HUES64 (cell line): ENCODE measurements at regions not wholly inside any gene's neighbourhood (a gene's known extent, or its start where the extent isn't known, plus 50 kb on each side); places are given as distances from the start of the nearest gene placed in this dataset.

Experiments used
- H3K27ac ChIP-seq: 2 replicates; pipeline ENCODE4 v1.7.0; 2013; ENCODE audit warnings: low read depth, low read length, inconsistent platforms
- H3K27me3 ChIP-seq: 2 replicates; pipeline ENCODE4 v1.6.1; 2013; ENCODE audit warnings: mild to moderate bottlenecking, low read length; ENCODE audit not compliant: insufficient read depth
- H3K36me3 ChIP-seq: 2 replicates; pipeline ENCODE4 v1.6.1; 2013; ENCODE audit warnings: mild to moderate bottlenecking, low read length; ENCODE audit not compliant: insufficient read depth
- H3K4me1 ChIP-seq: 2 replicates; pipeline ENCODE4 v1.6.1; 2013; ENCODE audit warnings: mild to moderate bottlenecking, low read length, moderate library complexity; ENCODE audit not compliant: insufficient read depth
- H3K4me3 ChIP-seq: 2 replicates; pipeline ENCODE4 v1.5.1; 2013; ENCODE audit warnings: mild to moderate bottlenecking, low read length, moderate library complexity
- H3K9ac ChIP-seq: 2 replicates; pipeline ENCODE4 v1.6.1; 2013; ENCODE audit warnings: mild to moderate bottlenecking, low read depth, low read length
- H3K9me3 ChIP-seq: 2 replicates; pipeline ENCODE4 v1.6.1; 2013; ENCODE audit warnings: low read depth, low read length; ENCODE audit not compliant: insufficient read depth
- WGBS: fragments of 150-250, 120-280 bp; methylation state at CpG from one replicate; pipeline ENCODE4 v1.1.7; 2013; ENCODE audit warnings: missing lambda C conversion rate; 5-methylcytosine and 5-hydroxymethylcytosine counted together

DNA sequence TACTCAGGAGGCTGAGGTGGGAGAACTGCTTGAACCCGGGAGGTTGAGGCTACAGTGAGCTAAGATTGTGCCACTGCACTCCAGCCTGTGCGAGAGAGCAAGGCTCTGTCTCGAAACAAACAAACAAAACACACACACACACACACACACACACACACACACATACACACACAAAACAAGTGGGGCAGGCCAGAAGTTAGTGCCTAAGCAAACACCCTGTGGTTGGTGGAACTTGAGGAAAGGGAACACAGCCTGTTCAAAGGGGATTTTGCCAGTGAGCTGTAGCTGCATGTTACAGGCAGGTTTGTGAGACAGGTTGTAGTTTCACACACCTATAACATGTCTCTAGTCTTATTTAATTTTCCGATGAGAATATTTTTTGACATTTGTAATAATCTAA lies 175.3 kb upstream of the CLEC14A start:
- Histone ChIP-seq H3K36me3 (no peaks in the 10 kb centered on the region), H3K9ac (no peak overlapping the region), H3K9me3 (no peaks in the 10 kb centered on the region), H3K4me1 (no peaks in the 10 kb centered on the region), H3K4me3 (no peak overlapping the region), H3K27ac (no peak overlapping the region), H3K27me3 (no peaks in the 10 kb centered on the region)
- 81% methylated on average over 2 of the region's 4 CpGs for WGBS

DNA sequence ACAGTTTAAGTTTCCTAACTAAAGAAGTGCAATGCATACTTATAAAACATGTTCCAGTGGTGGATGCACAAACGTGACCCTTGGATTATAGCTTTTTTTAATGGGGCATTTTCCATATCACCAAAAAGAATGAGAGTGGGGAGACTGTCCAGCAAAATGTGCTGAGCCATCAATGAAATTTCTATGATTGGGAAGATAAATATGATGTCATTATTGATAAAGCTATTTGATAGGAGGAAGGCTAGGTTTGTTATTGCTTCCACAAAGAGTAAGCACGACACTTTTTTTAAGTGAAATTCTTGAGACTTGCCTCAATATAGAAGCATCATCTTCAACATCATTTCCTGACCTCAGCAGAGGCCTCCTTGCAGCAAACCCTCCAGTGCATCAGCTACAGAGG lies 174.6 kb upstream of the CLEC14A start:
- no peak overlapping the region for H3K27ac ChIP-seq
- H3K27me3 ChIP-seq = no peaks in the 10 kb centered on the region
- no peaks in the 10 kb centered on the region for H3K4me1 ChIP-seq
- H3K9ac ChIP-seq = no peak overlapping the region
- H3K4me3 ChIP-seq = no peak overlapping the region
- WGBS = 92% methylated on average over 2 of the region's 2 CpGs
- no peaks in the 10 kb centered on the region for H3K36me3 ChIP-seq
- H3K9me3 ChIP-seq = no peaks in the 10 kb centered on the region

DNA sequence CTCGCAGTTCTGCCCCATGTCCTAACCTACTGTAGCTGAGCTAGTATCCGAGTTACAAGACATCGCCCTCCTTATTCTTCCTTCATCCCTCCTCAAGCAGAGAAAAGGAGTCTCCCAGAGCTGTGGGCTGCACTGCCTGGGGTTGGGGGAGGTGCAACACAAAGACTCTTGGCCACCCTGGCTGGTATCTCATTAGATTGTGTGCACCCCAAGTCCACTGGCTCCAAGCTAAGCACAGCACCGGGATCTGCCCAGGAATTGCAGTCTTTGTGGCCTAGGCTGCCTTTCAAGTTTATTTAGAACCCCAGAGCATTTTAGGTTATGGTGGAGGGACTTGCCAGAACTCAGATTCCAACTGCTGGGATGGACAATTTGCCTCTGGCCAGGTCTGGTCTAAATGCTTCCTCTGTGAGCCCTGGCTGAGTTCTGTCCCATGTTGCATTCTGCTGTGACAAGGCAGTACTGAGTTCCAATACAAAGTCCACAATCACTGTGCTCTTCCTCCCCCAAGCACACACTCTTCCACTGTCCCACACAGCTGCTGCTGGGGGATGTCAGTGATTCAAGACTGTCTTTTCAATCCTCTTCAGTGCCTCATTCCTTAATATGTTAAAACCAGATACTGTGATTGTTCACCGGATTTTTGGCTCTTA lies 169.6 kb upstream of the CLEC14A start:
- Histone ChIP-seq H3K9me3 (peaks cover 3% of the 10 kb centered on the region; the same call in 1 of the 2 replicates), H3K9ac (no peak overlapping the region), H3K27me3 (no peaks in the 10 kb centered on the region), H3K36me3 (no peaks in the 10 kb centered on the region), H3K4me3 (no peak overlapping the region), H3K27ac (no peak overlapping the region), H3K4me1 (no peaks in the 10 kb centered on the region)
- 94% methylated on average over 4 of the region's 5 CpGs for WGBS

DNA sequence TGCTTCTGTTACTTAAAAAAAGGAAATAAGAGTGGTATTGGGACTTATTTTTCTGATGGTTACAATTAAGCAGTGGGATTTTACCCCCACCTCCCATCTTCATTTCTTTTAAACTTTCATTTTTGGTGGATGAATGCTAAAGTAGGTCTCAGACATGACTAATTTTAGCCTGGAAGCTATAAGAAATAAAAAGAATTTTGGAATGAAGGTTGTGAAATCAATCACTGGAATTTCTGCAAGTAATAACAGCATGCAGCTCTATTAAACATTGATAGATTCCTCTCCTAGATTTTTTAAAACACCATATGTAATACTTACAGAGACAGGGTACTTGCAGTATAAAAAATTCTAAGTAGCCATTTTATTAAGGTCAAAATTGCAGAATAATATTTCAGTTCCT lies 164.2 kb upstream of the CLEC14A start:
- H3K9ac ChIP-seq = no peak overlapping the region
- H3K36me3 ChIP-seq = no peaks in the 10 kb centered on the region
- H3K9me3 ChIP-seq = peaks cover 3% of the 10 kb centered on the region; the same call in 1 of the 2 replicates
- no peaks in the 10 kb centered on the region for H3K4me1 ChIP-seq
- H3K4me3 ChIP-seq = no peak overlapping the region
- no peaks in the 10 kb centered on the region for H3K27me3 ChIP-seq
- H3K27ac ChIP-seq = no peak overlapping the region

DNA sequence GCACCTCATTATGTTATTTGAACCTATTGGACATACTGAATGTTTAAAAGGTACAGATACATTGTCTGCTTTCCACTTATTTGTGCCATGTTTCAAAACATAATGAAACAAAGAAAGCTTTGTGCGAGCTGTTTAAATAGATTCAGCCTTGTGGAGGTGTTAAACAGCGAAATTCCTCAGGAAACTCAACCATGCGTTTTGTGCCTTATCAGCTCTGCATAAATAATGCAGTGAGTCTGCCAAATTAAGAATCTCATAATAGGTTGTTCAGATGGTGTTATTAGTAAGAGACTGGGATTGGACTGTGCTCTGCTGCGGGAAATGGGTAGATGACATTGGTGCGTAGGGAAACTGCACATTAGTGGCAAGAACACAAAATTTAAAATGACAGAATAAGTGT lies 163.7 kb upstream of the CLEC14A start:
- Histone ChIP-seq H3K27ac (no peak overlapping the region), H3K4me3 (no peak overlapping the region), H3K36me3 (no peaks in the 10 kb centered on the region), H3K9me3 (peaks cover 3% of the 10 kb centered on the region; the same call in 1 of the 2 replicates), H3K9ac (no peak overlapping the region), H3K27me3 (no peaks in the 10 kb centered on the region), H3K4me1 (no peaks in the 10 kb centered on the region)
- WGBS = 93% methylated on average over 5 of the region's 5 CpGs

DNA sequence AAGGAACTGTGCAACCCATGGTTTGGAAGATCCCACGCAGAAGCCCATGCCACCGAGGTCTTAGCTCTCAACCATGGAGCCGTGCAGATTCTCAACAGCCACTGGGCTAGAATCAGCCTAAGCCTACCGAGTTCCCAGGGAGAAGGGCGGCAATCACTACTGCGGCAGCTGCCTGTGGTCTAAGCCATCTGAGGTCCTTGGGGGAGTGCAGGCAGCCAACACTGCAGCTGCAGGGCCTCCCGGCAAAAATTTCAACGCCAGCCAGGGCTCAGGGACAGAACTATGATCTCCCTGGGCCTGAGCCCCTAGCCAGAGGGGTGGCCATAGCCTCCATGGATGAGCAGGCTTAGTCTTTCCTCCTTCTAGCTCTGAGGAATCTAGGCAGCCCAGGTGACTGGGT lies 156.8 kb upstream of the CLEC14A start:
- no peaks in the 10 kb centered on the region for H3K27me3 ChIP-seq
- H3K9ac ChIP-seq = no peak overlapping the region
- H3K36me3 ChIP-seq = no peaks in the 10 kb centered on the region
- no peak overlapping the region for H3K4me3 ChIP-seq
- no peaks in the 10 kb centered on the region for H3K4me1 ChIP-seq
- no peak overlapping the region for H3K27ac ChIP-seq
- no peaks in the 10 kb centered on the region for H3K9me3 ChIP-seq
- 95% methylated on average over 8 of the region's 8 CpGs for WGBS

DNA sequence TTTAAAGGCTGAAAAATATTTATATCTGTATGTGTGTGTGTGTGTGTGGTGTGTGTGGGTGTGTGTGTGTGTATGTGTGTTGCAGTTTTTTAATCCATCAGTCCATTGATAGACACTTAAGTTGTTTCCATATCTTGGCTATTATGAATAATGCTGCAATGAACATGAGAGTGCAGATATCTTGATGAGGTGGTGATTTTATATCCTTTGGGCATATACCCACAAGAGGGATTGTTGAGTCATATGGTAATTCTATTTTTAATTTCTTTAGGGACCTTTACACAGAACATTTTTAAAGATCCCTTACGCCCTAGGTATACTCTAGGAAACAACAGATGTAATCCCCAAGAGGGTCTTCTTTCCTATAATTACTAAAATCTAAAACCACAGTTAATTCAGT lies 154.5 kb upstream of the CLEC14A start:
- H3K27ac ChIP-seq = no peak overlapping the region
- H3K4me3 ChIP-seq = no peak overlapping the region
- no peaks in the 10 kb centered on the region for H3K9me3 ChIP-seq
- 85% methylated on average over 1 of the region's 1 CpG for WGBS
- no peaks in the 10 kb centered on the region for H3K27me3 ChIP-seq
- H3K9ac ChIP-seq = no peak overlapping the region
- no peaks in the 10 kb centered on the region for H3K36me3 ChIP-seq
- peaks cover 3% of the 10 kb centered on the region; the same call in 1 of the 2 replicates for H3K4me1 ChIP-seq

DNA sequence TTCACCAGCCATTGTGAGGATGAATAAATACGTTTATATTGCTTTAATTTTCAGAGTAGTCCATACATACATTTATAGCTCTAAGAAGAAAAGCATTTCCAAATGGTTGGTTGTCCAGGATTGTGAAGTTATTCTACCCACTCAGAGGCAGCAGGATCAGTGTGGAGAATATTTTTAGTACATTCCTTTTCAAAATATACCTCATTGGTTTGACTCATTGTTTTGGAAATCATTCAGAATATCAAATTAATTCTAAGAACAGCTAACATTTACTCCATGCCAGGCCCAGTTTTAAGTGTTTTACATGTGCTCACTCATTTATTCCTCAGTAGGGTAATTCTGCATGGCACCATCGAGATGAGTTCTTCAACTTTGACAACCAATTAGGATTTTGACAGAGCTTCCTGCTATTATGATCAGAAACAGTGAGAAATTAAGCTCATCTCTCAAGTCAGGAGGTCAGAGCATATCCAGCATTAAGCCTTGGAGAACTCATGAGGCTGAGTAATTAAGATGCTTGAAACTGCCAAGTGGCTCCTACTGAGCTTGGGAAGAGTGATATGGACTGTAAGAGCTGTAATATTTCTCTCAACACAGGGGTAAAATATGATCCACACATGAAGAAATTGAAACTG lies 153.3 kb upstream of the CLEC14A start:
- WGBS = 91% methylated on average over 1 of the region's 2 CpGs
- H3K27ac ChIP-seq = no peak overlapping the region
- H3K27me3 ChIP-seq = no peaks in the 10 kb centered on the region
- H3K4me3 ChIP-seq = no peak overlapping the region
- no peaks in the 10 kb centered on the region for H3K36me3 ChIP-seq
- H3K4me1 ChIP-seq = peaks cover 4% of the 10 kb centered on the region; the same call in 1 of the 2 replicates
- no peak overlapping the region for H3K9ac ChIP-seq
- no peaks in the 10 kb centered on the region for H3K9me3 ChIP-seq

DNA sequence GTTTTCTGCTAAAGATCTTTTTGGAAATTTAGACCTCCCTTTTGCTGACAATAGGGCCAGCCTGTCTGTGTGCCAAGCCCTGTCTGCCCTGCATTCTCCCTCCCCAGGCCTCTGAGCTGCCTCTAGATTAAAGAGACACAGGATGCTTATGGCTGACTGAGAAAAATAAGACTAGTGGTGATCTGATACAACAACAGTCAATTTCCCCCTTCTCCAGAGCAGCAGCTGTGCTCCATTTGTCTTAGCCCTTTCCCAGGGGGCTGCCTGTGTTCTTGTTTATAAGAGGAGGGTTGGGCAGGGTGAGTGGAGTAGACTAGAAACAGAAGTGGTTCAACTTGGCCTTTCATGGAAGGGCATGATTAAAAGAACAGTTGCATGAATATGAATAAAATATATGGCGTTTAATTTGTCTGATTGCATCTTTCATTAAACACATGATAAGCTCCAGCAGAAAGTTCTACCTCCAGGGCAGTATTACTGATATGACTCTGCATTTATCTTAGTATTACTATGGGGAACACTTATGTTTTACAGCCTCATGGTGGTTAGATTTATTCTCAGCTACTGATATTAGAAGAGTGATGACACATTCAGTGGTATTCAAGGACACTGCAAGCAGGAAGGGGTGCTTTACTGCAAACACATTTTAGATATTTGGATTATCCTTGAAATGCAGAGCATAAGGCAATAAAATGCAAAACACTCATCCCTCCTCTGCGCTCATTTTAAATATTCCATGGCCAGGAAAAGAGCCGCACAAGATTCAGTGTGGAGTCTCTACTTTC lies 150.2 kb upstream of the CLEC14A start:
- 100% methylated on average over 2 of the region's 3 CpGs for WGBS
- H3K36me3 ChIP-seq = no peaks in the 10 kb centered on the region

DNA sequence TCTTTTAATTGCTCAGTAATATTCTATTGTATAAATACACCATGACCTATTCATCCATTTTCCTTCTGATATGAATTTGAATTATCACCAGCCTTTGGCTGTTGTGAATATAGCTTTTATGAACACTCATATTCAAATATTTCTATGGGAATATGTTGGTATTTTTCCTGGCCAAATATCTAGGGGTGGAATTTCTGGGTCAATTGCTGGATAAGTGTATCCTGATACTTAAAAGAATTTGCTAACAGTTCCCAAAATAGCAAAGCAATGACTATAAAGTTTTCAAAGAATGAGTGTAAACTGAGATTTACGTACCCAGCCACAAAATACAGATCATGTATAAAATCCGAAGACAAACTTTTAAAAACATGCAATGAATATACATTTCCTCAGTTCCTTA lies 148.7 kb upstream of the CLEC14A start:
- Histone ChIP-seq H3K27me3 (no peaks in the 10 kb centered on the region), H3K4me3 (no peak overlapping the region), H3K9ac (no peak overlapping the region), H3K36me3 (no peaks in the 10 kb centered on the region), H3K9me3 (no peaks in the 10 kb centered on the region), H3K4me1 (peaks cover 11% of the 10 kb centered on the region; the same call in 1 of the 2 replicates), H3K27ac (no peak overlapping the region)
- 100% methylated on average over 1 of the region's 2 CpGs for WGBS

More for the DNA sequence above, 150.2 kb upstream of the CLEC14A start:
- Histone ChIP-seq H3K4me3 (no peak overlapping the region), H3K4me1 (peaks cover 10% of the 10 kb centered on the region; the same call in 1 of the 2 replicates), H3K27ac (no peak overlapping the region), H3K9ac (no peak overlapping the region), H3K9me3 (no peaks in the 10 kb centered on the region), H3K27me3 (no peaks in the 10 kb centered on the region)

DNA sequence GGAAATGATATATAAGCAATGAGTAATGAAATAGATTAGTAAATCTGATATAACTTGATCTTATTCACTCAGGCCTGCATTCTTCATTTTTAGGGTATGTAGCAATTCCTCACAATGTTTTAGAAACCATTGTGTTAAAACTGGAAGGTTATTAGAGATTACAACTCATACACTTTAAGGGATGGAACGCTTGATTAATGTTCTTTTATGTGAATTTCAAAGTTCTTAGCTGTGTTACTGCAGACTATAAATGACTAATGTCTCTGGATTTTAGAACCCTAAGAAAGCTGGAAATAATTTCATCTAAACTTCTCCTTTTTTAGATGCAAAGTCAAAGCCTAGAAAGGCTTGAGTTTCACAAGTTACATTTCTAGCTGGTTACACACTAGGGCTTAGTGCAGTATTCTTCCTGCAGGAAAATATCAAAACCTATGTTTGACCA lies 148.2 kb upstream of the CLEC14A start:
- 100% methylated on average over 1 of the region's 1 CpG for WGBS
- H3K9ac ChIP-seq = no peak overlapping the region
- no peaks in the 10 kb centered on the region for H3K9me3 ChIP-seq
- H3K4me3 ChIP-seq = no peak overlapping the region
- H3K27me3 ChIP-seq = no peaks in the 10 kb centered on the region
- no peak overlapping the region for H3K27ac ChIP-seq
- no peaks in the 10 kb centered on the region for H3K36me3 ChIP-seq
- H3K4me1 ChIP-seq = peaks cover 11% of the 10 kb centered on the region; the same call in 1 of the 2 replicates
